Endothelial cell of umbilical vein (primary cell): ENCODE measurements at regions not wholly inside any gene's neighbourhood (a gene's known extent, or its start where the extent isn't known, plus 50 kb on each side); places are given as distances from the start of the nearest gene placed in this dataset.

ENCODE experiments used
- BruUV-seq: library from RNA; stranded (reverse); fragments of 400-500 nt; replicated peaks from 2 replicates; lab custom pipeline; 2021; lab: Mats Ljungman, UMichigan
- CTCF ChIA-PET: fragments of 300-600, 350-600 bp; sonication (Branson Sonifier 250); formaldehyde crosslinking; loops from one replicate; lab custom pipeline; 2021; ENCODE audit warnings: antibody characterized with exemption, inconsistent platforms; lab: Charles Lee
- POLR2A ChIA-PET: fragments of 300-600, 350-600 bp; sonication (Branson Sonifier 250); formaldehyde crosslinking; loops from one replicate; lab custom pipeline; 2021; ENCODE audit warnings: antibody characterized with exemption, inconsistent platforms; lab: Charles Lee
- DNase-seq: peaks from one replicate; pipeline ENCODE4 v3.0.0-alpha.2; 2011; ENCODE audit warnings: low read depth, low spot score
- FAIRE-seq: peaks from 2 replicates; lab custom pipeline; 2011; peaks lifted over from hg19 to GRCh38; lab: Jason Lieb, UNC
- H2AFZ ChIP-seq: 2 replicates; pipeline ENCODE4 v1.6.0; 2012; ENCODE audit warnings: low read depth, low read length, control low read depth, inconsistent platforms
- H3K27ac ChIP-seq: 2 replicates; pipeline ENCODE4 v1.5.1; 2011; ENCODE audit warnings: low read depth, mild to moderate bottlenecking, control low read depth, low read length, moderate library complexity; ENCODE audit not compliant: insufficient read depth
- H3K27me3 ChIP-seq, 2 experiments: 2 replicates each; pipeline versions ENCODE4 v1.6.0 to v1.6.1; 2011; ENCODE audit warnings: low read length in 2 of 2, mixed read lengths in 1 of 2; ENCODE audit not compliant: control insufficient read depth in 2 of 2, insufficient read depth in 2 of 2
- H3K36me3 ChIP-seq, 2 experiments: 2 replicates in 1 of 2; 3 replicates in 1 of 2; pipeline ENCODE4 v1.5.1; 2011; ENCODE audit warnings: low read length in 2 of 2, mild to moderate bottlenecking in 1 of 2, moderate library complexity in 1 of 2; ENCODE audit not compliant: control insufficient read depth in 2 of 2, insufficient read depth in 2 of 2; ENCODE audit errors: extremely low read depth in 1 of 2
- H3K4me1 ChIP-seq: 3 replicates; pipeline ENCODE4 v1.5.1; 2011; ENCODE audit warnings: mild to moderate bottlenecking, low read length; ENCODE audit not compliant: control insufficient read depth, insufficient read depth; ENCODE audit errors: extremely low read depth
- H3K4me2 ChIP-seq: 2 replicates; pipeline ENCODE4 v1.6.1; 2011; ENCODE audit warnings: low read length, control low read depth, mixed read lengths; ENCODE audit not compliant: insufficient read depth
- H3K4me3 ChIP-seq, 3 experiments: fragments of 200-600 bp in 1 of 3; sonication (generic), shearing (Covaris generic) in 1 of 3; replicated peaks in 1 of 3; 2 replicates each; pipeline ENCODE4 v1.5.1; 2011 to 2016; ENCODE audit warnings: control low read depth in 3 of 3, low read length in 3 of 3, mild to moderate bottlenecking in 2 of 3, inconsistent platforms in 1 of 3, low read depth in 1 of 3, moderate library complexity in 1 of 3; ENCODE audit not compliant: insufficient read depth in 1 of 3
- H3K79me2 ChIP-seq: 2 replicates; pipeline ENCODE4 v1.6.0; 2012; ENCODE audit warnings: low read length, inconsistent platforms; ENCODE audit not compliant: control insufficient read depth, insufficient read depth
- H3K9ac ChIP-seq: replicated peaks from 2 replicates; pipeline ENCODE3; 2011; ENCODE audit warnings: low read length, control low read depth; ENCODE audit not compliant: insufficient read depth; ENCODE audit errors: extremely low read depth
- H3K9me1 ChIP-seq: replicated peaks from 3 replicates; pipeline ENCODE4 v1.6.0; 2011; ENCODE audit warnings: mild to moderate bottlenecking, low read length; ENCODE audit not compliant: control insufficient read depth, insufficient read depth; ENCODE audit errors: extremely low read depth
- H3K9me3 ChIP-seq: replicated peaks from 2 replicates; pipeline ENCODE4 v1.5.1; 2012; ENCODE audit warnings: low read length, inconsistent platforms; ENCODE audit not compliant: control insufficient read depth, insufficient read depth
- H4K20me1 ChIP-seq: replicated peaks from 2 replicates; pipeline ENCODE3; 2011; ENCODE audit warnings: mild to moderate bottlenecking, low read length; ENCODE audit not compliant: control insufficient read depth, insufficient read depth; ENCODE audit errors: extremely low read depth
- CTCF ChIP-seq, 2 donors: IDR thresholded peaks; 1 replicate in 1 of 2; 2 replicates in 1 of 2; pipeline ENCODE4 v1.5.1; 2011; ENCODE audit warnings: low read length in 2 of 2, mild to moderate bottlenecking in 2 of 2, moderate library complexity in 2 of 2, control low read depth in 1 of 2, inconsistent platforms in 1 of 2, low read depth in 1 of 2; ENCODE audit not compliant: insufficient read depth in 1 of 2; ENCODE audit errors: extremely low read depth in 1 of 2
- EZH2 ChIP-seq: IDR thresholded peaks from 2 replicates; pipeline ENCODE4 v1.6.1; 2012; ENCODE audit warnings: borderline replicate concordance, low read depth, mild to moderate bottlenecking, moderate library complexity, low read length, inconsistent platforms; ENCODE audit not compliant: severe bottlenecking
- FOS ChIP-seq: IDR thresholded peaks from 2 replicates; pipeline ENCODE4 v1.6.1; 2011; ENCODE audit warnings: mild to moderate bottlenecking, low read length, moderate library complexity, borderline replicate concordance; ENCODE audit not compliant: insufficient read depth
- GATA2 ChIP-seq: IDR thresholded peaks from 2 replicates; pipeline ENCODE4 v1.7.0; 2011; ENCODE audit warnings: low read depth, mild to moderate bottlenecking, moderate library complexity, mixed read lengths, low read length; ENCODE audit not compliant: insufficient read length, insufficient read depth
- JUN ChIP-seq: IDR thresholded peaks from 2 replicates; pipeline ENCODE4 v1.6.1; 2011; ENCODE audit warnings: borderline replicate concordance, low read depth; ENCODE audit not compliant: insufficient read length, insufficient read depth
- MYC ChIP-seq: IDR thresholded peaks from one replicate; pipeline ENCODE4 v1.6.1; 2011; ENCODE audit warnings: mild to moderate bottlenecking, low read depth, low read length
- POLR2A ChIP-seq: IDR thresholded peaks from 2 replicates; pipeline ENCODE4 v1.6.1; 2012; ENCODE audit warnings: low read depth, mild to moderate bottlenecking, control low read depth, low read length
- POLR2AphosphoS5 ChIP-seq: IDR thresholded peaks from 2 replicates; pipeline ENCODE4 v1.6.1; 2012; ENCODE audit warnings: low read depth, mild to moderate bottlenecking, control low read depth, low read length, moderate library complexity; ENCODE audit not compliant: insufficient read depth
- dilution Hi-C: fragments of 300-500 bp; cut with MboI; formaldehyde crosslinking; loops from one replicate; pipeline ENCODE4 v1.15.0; 2019; ENCODE audit warnings: low sequenced_read_pairs; ENCODE audit not compliant: extremely low pct_ligation_motif_present
- intact Hi-C: fragments of 100-400 bp; cut with micrococcal nuclease; formaldehyde crosslinking; loops from one replicate; pipeline ENCODE4 v1.10.0; 2022
- TF ChIP-seq, protein P1 (sequence below): IDR thresholded peaks from 2 replicates; pipeline ENCODE4 v1.6.1; 2011; ENCODE audit not compliant: insufficient read depth, insufficient read length

DNA sequence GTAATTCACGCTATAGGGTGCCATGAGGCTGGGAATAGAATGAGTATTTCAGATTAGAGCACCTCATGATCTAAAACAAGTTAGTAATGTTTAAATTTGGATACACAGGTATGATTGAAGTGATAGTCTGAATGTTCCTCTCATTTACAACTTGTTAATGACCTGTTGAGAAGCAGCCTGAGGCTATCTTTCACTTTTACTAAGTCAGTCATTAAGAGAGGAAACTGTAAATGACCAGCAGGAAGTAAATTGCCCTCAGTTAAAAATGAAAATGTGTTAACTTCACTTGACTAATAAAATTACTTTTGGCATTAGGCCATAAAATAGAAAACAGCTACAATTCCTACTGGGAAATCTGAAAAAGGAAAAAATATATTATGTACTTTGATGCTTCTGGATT is 1042.0 kb downstream of the DNAJB9 start:
- Histone ChIP-seq H3K4me1 (no peaks in the 10 kb centered on the region), H3K36me3 (no peaks in the 10 kb centered on the region), H3K9me1 (no peaks in the 10 kb centered on the region), H3K9me3 (no peaks in the 10 kb centered on the region), H3K79me2 (no peaks in the 10 kb centered on the region), H2AFZ (no peak overlapping the region), H3K4me2 (no peak overlapping the region), H3K27ac (no peak overlapping the region), H3K4me3 (no peak overlapping the region), H3K9ac (no peak overlapping the region), H3K27me3 (no peaks in the 10 kb centered on the region), H4K20me1 (no peaks in the 10 kb centered on the region)
- POLR2A ChIA-PET, result no interaction called here
- no TSS peak for BruUV-seq
- CTCF ChIA-PET, result no interaction called here
- intact Hi-C loops (no loop called here), dilution Hi-C loops (no loop called here)
- no peak for TF ChIP-seq CTCF (IDR thresholded peaks at IDR 0.05; ENCODE audit: extremely low read depth in 1 of 2, insufficient read depth in 1 of 2, low read depth in 1 of 2, low read length in 2 of 2)
- DNase-seq (no peak), FAIRE-seq (no peak)

DNA sequence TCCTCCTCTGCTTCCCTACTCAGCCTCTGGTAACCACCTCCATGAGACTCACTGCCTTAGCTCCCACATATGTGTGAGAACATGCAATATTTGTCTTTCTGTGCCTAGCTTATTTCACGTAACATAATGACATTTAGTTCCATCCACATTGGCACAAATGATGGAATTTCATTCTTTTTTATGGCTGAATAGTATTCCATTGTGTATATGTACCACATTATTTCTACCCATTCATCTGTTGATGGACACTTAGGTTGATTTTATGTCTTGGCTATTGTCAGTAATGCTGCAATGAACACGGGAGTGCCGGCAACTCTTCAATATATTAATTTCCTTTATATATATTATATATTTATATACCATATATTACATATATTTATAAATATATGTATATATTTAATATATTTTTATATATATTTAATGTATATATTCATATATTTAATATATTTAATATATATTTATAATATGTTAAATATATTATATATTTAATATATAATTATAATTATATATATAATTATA is 1046.9 kb downstream of the DNAJB9 start:
- Histone ChIP-seq H4K20me1 (no peaks in the 10 kb centered on the region), H3K36me3 (no peaks in the 10 kb centered on the region), H3K79me2 (no peaks in the 10 kb centered on the region), H3K4me2 (no peak overlapping the region), H3K27me3 (no peaks in the 10 kb centered on the region), H3K9me3 (no peaks in the 10 kb centered on the region), H3K4me3 (no peak overlapping the region), H3K4me1 (no peaks in the 10 kb centered on the region), H3K9ac (no peak overlapping the region), H2AFZ (no peak overlapping the region), H3K27ac (no peak overlapping the region), H3K9me1 (no peaks in the 10 kb centered on the region)
- intact Hi-C loops (no loop called here), dilution Hi-C loops (no loop called here)
- ChIA-PET CTCF (no interaction called here), POLR2A (no interaction called here)
- BruUV-seq, result no TSS peak
- no peak for TF ChIP-seq EZH2
- TF ChIP-seq, protein P1, sequence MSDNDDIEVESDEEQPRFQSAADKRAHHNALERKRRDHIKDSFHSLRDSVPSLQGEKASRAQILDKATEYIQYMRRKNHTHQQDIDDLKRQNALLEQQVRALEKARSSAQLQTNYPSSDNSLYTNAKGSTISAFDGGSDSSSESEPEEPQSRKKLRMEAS, result no peak
- TF ChIP-seq FOS, result no peak
- TF ChIP-seq POLR2AphosphoS5, result no peak
- no peak for TF ChIP-seq JUN
- no peak for TF ChIP-seq GATA2
- no peak for TF ChIP-seq MYC
- TF ChIP-seq CTCF (IDR thresholded peaks at IDR 0.05; ENCODE audit: extremely low read depth in 1 of 2, insufficient read depth in 1 of 2, low read depth in 1 of 2, low read length in 2 of 2), result no peak
- no peak for TF ChIP-seq POLR2A
- FAIRE-seq (no peak), DNase-seq (no peak)
